HCT116 (cell line): ENCODE measurements at regions not wholly inside any gene's neighbourhood (a gene's known extent, or its start where the extent isn't known, plus 50 kb on each side); places are given as distances from the start of the nearest gene placed in this dataset.

Experiments
- ATAC-seq: fragments of 200-7000 bp; cut with Tn5 transposase; 2 replicates; pipeline ENCODE4 v1.9.1; 2020; ENCODE audit warnings: mild to moderate bottlenecking, moderate library complexity
- BruUV-seq: library from RNA; stranded (reverse); fragments of 400-500 nt; replicated peaks from 2 replicates; lab custom pipeline; 2021; lab: Mats Ljungman, UMichigan
- CTCF ChIA-PET: fragments of 300-600 bp; sonication (Branson Sonifier 250); formaldehyde crosslinking; loops from one replicate; lab custom pipeline; 2021; ENCODE audit warnings: antibody characterized with exemption; lab: Charles Lee
- POLR2A ChIA-PET: fragments of 300-600, 350-600 bp; sonication (Branson Sonifier 250); formaldehyde crosslinking; loops from one replicate; lab custom pipeline; 2021; ENCODE audit warnings: antibody characterized with exemption; lab: Charles Lee
- RAD21 ChIA-PET, 2 experiments: fragments of 300-600 bp; sonication (Branson Sonifier 250); formaldehyde crosslinking; loops; one replicate each; lab custom pipeline; 2023; ENCODE audit warnings: low total read pairs in 2 of 2; ENCODE audit not compliant: uncharacterized antibody in 2 of 2, unreplicated experiment in 2 of 2, low non-redundant PET in 1 of 2; lab: Charles Lee
- DNase-seq: peaks from one replicate; pipeline ENCODE4 v3.0.0-alpha.2; 2010; ENCODE audit warnings: low read depth, low spot score
- H2AFZ ChIP-seq: fragments of 200-600 bp; shearing (Covaris generic), sonication (generic); 2 replicates; pipeline ENCODE4 v1.6.1; 2017; ENCODE audit warnings: low read depth, mixed run types, mixed read lengths, antibody characterized with exemption, low read length; ENCODE audit not compliant: poor library complexity, severe bottlenecking
- H3K27ac ChIP-seq: 2 replicates; pipeline ENCODE4 v1.5.1; 2012; ENCODE audit warnings: low read depth, low read length
- H3K27me3 ChIP-seq: fragments of 200-600 bp; sonication (generic); 2 replicates; pipeline ENCODE4 v1.6.1; 2016; ENCODE audit warnings: mixed run types, low read length, mixed read lengths; ENCODE audit not compliant: insufficient read depth
- H3K36me3 ChIP-seq, 2 experiments: fragments of 200-500 bp in 1 of 2; fragments of 200-600 bp in 1 of 2; sonication (Bioruptor generic) in 1 of 2; sonication (generic) in 1 of 2; 2 replicates each; pipeline versions ENCODE4 v1.5.1 to v1.6.1; 2014 to 2016; ENCODE audit warnings: low read length in 2 of 2, inconsistent platforms in 1 of 2, mixed read lengths in 1 of 2, mixed run types in 1 of 2; ENCODE audit not compliant: insufficient read depth in 2 of 2, control insufficient read depth in 1 of 2
- H3K4me1 ChIP-seq, 2 experiments: fragments of 200-600 bp in 1 of 2; sonication (generic) in 1 of 2; 2 replicates each; pipeline versions ENCODE4 v1.5.1 to v1.6.1; 2012 to 2017; ENCODE audit warnings: low read length in 2 of 2, inconsistent platforms in 1 of 2, mild to moderate bottlenecking in 1 of 2, mixed read lengths in 1 of 2, mixed run types in 1 of 2, moderate library complexity in 1 of 2; ENCODE audit not compliant: insufficient read depth in 2 of 2, control insufficient read depth in 1 of 2
- H3K4me2 ChIP-seq: fragments of 200-600 bp; sonication (generic); 2 replicates; pipeline ENCODE4 v1.6.1; 2017; ENCODE audit warnings: mixed run types, low read length, mixed read lengths
- H3K4me3 ChIP-seq, 2 experiments: fragments of 200-600 bp in 1 of 2; sonication (generic) in 1 of 2; replicated peaks in 1 of 2; 2 replicates each; pipeline ENCODE4 v1.5.1; 2011 to 2016; ENCODE audit warnings: low read length in 2 of 2, control low read depth in 1 of 2, low read depth in 1 of 2, mild to moderate bottlenecking in 1 of 2, mixed read lengths in 1 of 2, mixed run types in 1 of 2
- H3K79me2 ChIP-seq: fragments of 200-600 bp; sonication (generic); 2 replicates; pipeline ENCODE4 v1.6.1; 2017; ENCODE audit warnings: mild to moderate bottlenecking, mixed run types, low read length, moderate library complexity, mixed read lengths; ENCODE audit not compliant: insufficient read depth
- H3K9ac ChIP-seq: fragments of 200-600 bp; sonication (generic); 2 replicates; pipeline ENCODE4 v1.6.1; 2016; ENCODE audit warnings: low read length, mixed read lengths
- H3K9me2 ChIP-seq: fragments of 200-600 bp; sonication (generic), shearing (Covaris generic); 2 replicates; pipeline ENCODE4 v1.6.1; 2017; ENCODE audit warnings: mixed run types, mild to moderate bottlenecking, moderate library complexity; ENCODE audit not compliant: insufficient read depth
- H3K9me3 ChIP-seq, 2 experiments: fragments of 200-500 bp in 1 of 2; fragments of 200-600 bp in 1 of 2; sonication (Bioruptor generic) in 1 of 2; sonication (generic) in 1 of 2; 2 replicates each; pipeline ENCODE4 v1.6.1; 2014 to 2017; ENCODE audit warnings: low read length in 2 of 2, mixed read lengths in 2 of 2, inconsistent platforms in 1 of 2, low read depth in 1 of 2, mild to moderate bottlenecking in 1 of 2, mixed run types in 1 of 2, moderate library complexity in 1 of 2; ENCODE audit not compliant: control insufficient read depth in 1 of 2, insufficient read depth in 1 of 2
- H4K20me1 ChIP-seq: fragments of 200-600 bp; sonication (generic), shearing (Covaris generic); 2 replicates; pipeline ENCODE4 v1.6.1; 2017; ENCODE audit warnings: mixed run types, mild to moderate bottlenecking, moderate library complexity; ENCODE audit not compliant: insufficient read depth
- ATF3 ChIP-seq: IDR thresholded peaks from 2 replicates; pipeline ENCODE4 v1.6.1; 2012
- ELF1 ChIP-seq: IDR thresholded peaks from 2 replicates; pipeline ENCODE4 v1.6.1; 2012; ENCODE audit warnings: low read depth, borderline replicate concordance
- REST ChIP-seq: IDR thresholded peaks from 2 replicates; pipeline ENCODE4 v1.6.1; 2012; ENCODE audit warnings: low read depth
- ZFX ChIP-seq: fragments of 450-650 bp; IDR thresholded peaks from 2 replicates; pipeline ENCODE4 v1.6.1; 2017
- intact Hi-C: fragments of 100-400 bp; cut with micrococcal nuclease; formaldehyde crosslinking; loops from 2 replicates; pipeline ENCODE4 v1.10.0; 2022

- TF ChIP-seq REST: no peak
Observed at GRCh38 chr10:111246814-111247452, 170.1 kb downstream of the ADRA2A start (continued).

GRCh38 chr10:111247781-111248389 is 171.1 kb downstream of the ADRA2A start:
- DNase-seq (no peak), ATAC-seq (no peak)
- Histone ChIP-seq H3K27me3 (peaks cover 13% of the 10 kb centered on the region; the same call in 1 of the 2 replicates), H3K36me3 (no peaks in the 10 kb centered on the region), H3K9me3 (no peaks in the 10 kb centered on the region), H3K9ac (no peak overlapping the region), H3K4me2 (no peak overlapping the region), H3K9me2 (no peaks in the 10 kb centered on the region), H3K4me1 (no peaks in the 10 kb centered on the region), H2AFZ (no peak overlapping the region), H4K20me1 (no peaks in the 10 kb centered on the region), H3K27ac (no peak overlapping the region), H3K4me3 (no peak overlapping the region), H3K79me2 (no peaks in the 10 kb centered on the region)
- CTCF ChIA-PET: no interaction called here
- RAD21 ChIA-PET: no interaction called here
- intact Hi-C loops: no loop called here
- POLR2A ChIA-PET: no interaction called here
- no TSS peak for BruUV-seq
- no peak for TF ChIP-seq ZFX
- no peak for TF ChIP-seq ATF3
- TF ChIP-seq ELF1: no peak
- TF ChIP-seq, all 23 proteins: peak for 0
